K562 (cell line): ENCODE measurements at regions not wholly inside any gene's neighbourhood (a gene's known extent, or its start where the extent isn't known, plus 50 kb on each side); places are given as distances from the start of the nearest gene placed in this dataset.

Source experiments
- ATAC-seq: fragments of 200-7000 bp; cut with Tn5 transposase; 3 replicates; pipeline ENCODE4 v1.9.1; 2020; ENCODE audit warnings: moderate library complexity
- BruUV-seq: library from RNA; stranded (reverse); fragments of 400-500 nt; replicated peaks from 2 replicates; lab custom pipeline; 2021; lab: Mats Ljungman, UMichigan
- CTCF ChIA-PET: fragments of 300-600 bp; formaldehyde crosslinking; extraction: SDS; loops from one replicate; lab custom pipeline; 2021; ENCODE audit warnings: low intra/inter-chr PET ratio; lab: Yijun Ruan, JAX
- POLR2A ChIA-PET: fragments of 300-600, 350-650 bp; sonication (Branson Sonifier 250); formaldehyde crosslinking; extraction: SDS; loops from one replicate; lab custom pipeline; 2021; ENCODE audit warnings: antibody characterized with exemption, inconsistent platforms; lab: Yijun Ruan, JAX
- DNase-seq, 4 experiments: peaks; one replicate each; pipeline versions ENCODE4 v3.0.0 to v3.0.0-alpha.2; 2011 to 2018; ENCODE audit warnings: low spot score in 3 of 4, mixed read lengths in 3 of 4; ENCODE audit errors: extremely low read depth in 1 of 4
- FAIRE-seq: peaks from 2 replicates; lab custom pipeline; 2011; peaks lifted over from hg19 to GRCh38; lab: Jason Lieb, UNC
- H2AFZ ChIP-seq: 2 replicates; pipeline ENCODE4 v1.6.0; 2011; ENCODE audit warnings: low read depth, low read length, control low read depth, inconsistent platforms
- H3K27ac ChIP-seq: fragments of 200-600 bp; 3 replicates; pipeline ENCODE4 v1.8.0; 2011; ENCODE audit warnings: low read depth, mild to moderate bottlenecking, control low read depth, inconsistent platforms, low read length, moderate library complexity, mixed read lengths; ENCODE audit errors: extremely low read depth
- H3K27me3 ChIP-seq, 2 experiments: fragments of 300-600 bp in 1 of 2; 2 replicates in 1 of 2; 3 replicates in 1 of 2; pipeline versions ENCODE4 v1.6.0 to v1.8.0; 2011; ENCODE audit warnings: inconsistent platforms in 2 of 2, low read length in 2 of 2, mild to moderate bottlenecking in 1 of 2, mixed read lengths in 1 of 2, moderate library complexity in 1 of 2; ENCODE audit not compliant: control insufficient read depth in 2 of 2, insufficient read depth in 2 of 2
- H3K36me3 ChIP-seq: fragments of 300-600 bp; 3 replicates; pipeline ENCODE4 v1.8.0; 2011; ENCODE audit warnings: mild to moderate bottlenecking, low read length, inconsistent platforms; ENCODE audit not compliant: control insufficient read depth, insufficient read depth
- H3K4me1 ChIP-seq, 2 experiments: fragments of 200-600 bp in 1 of 2; replicated peaks in 1 of 2; 2 replicates in 1 of 2; 3 replicates in 1 of 2; pipeline versions ENCODE4 v1.5.1 to v1.8.0; 2011; ENCODE audit warnings: inconsistent platforms in 2 of 2, low read length in 2 of 2, mild to moderate bottlenecking in 1 of 2, mixed read lengths in 1 of 2, moderate library complexity in 1 of 2; ENCODE audit not compliant: control insufficient read depth in 2 of 2, insufficient read depth in 2 of 2
- H3K4me2 ChIP-seq: 2 replicates; pipeline ENCODE4 v1.6.1; 2011; ENCODE audit warnings: low read length, control low read depth, inconsistent platforms, mixed read lengths; ENCODE audit not compliant: insufficient read depth
- H3K4me3 ChIP-seq: fragments of 200-600 bp; sonication (generic), shearing (Covaris generic); 2 replicates; pipeline ENCODE4 v1.5.1; 2016; ENCODE audit warnings: control low read depth, inconsistent platforms
- H3K79me2 ChIP-seq: fragments of 200-600 bp; 3 replicates; pipeline ENCODE4 v1.8.0; 2011; ENCODE audit warnings: low read length, inconsistent platforms; ENCODE audit not compliant: control insufficient read depth, insufficient read depth
- H3K9ac ChIP-seq, 2 experiments: 2 replicates each; pipeline versions ENCODE4 v1.6.0 to v1.6.1; 2011; ENCODE audit warnings: low read depth in 2 of 2, low read length in 2 of 2, control low read depth in 1 of 2, inconsistent platforms in 1 of 2, mild to moderate bottlenecking in 1 of 2, mixed read lengths in 1 of 2; ENCODE audit not compliant: insufficient read depth in 1 of 2
- H3K9me1 ChIP-seq: one replicate; pipeline ENCODE4 v1.6.0; 2011; ENCODE audit warnings: inconsistent platforms, mild to moderate bottlenecking, low read length, moderate library complexity; ENCODE audit not compliant: control insufficient read depth, insufficient read depth
- H3K9me3 ChIP-seq: replicated peaks from 2 replicates; pipeline ENCODE4 v1.5.1; 2011; ENCODE audit warnings: low read depth, low read length, inconsistent platforms; ENCODE audit not compliant: control insufficient read depth, insufficient read depth
- H4K20me1 ChIP-seq: replicated peaks from 2 replicates; pipeline ENCODE4 v1.6.1; 2011; ENCODE audit warnings: low read length, inconsistent platforms, mixed read lengths; ENCODE audit not compliant: control insufficient read depth, insufficient read depth
- ARID2 ChIP-seq: fragments of 450-650 bp; IDR thresholded peaks from 2 replicates; pipeline ENCODE4 v1.6.1; 2017; ENCODE audit warnings: antibody characterized with exemption, mild to moderate bottlenecking
- C11orf30 ChIP-seq: fragments of 450-650 bp; IDR thresholded peaks from 2 replicates; pipeline ENCODE4 v1.6.1; 2016; ENCODE audit warnings: low read depth, mild to moderate bottlenecking
- CXXC5 ChIP-seq: fragments of 250-450 bp; sonication (Bioruptor Pico); IDR thresholded peaks from 2 replicates; pipeline ENCODE4 v1.8.0; 2022; ENCODE audit warnings: inconsistent platforms, mild to moderate bottlenecking, moderate library complexity
- DDX20 ChIP-seq: fragments of 450-650 bp; IDR thresholded peaks from 2 replicates; pipeline ENCODE4 v1.6.1; 2016; ENCODE audit warnings: missing genetic modification characterization, low read depth, mild to moderate bottlenecking, missing compliant biosample characterization, moderate library complexity
- SIN3B ChIP-seq: fragments of 450-650 bp; IDR thresholded peaks from 2 replicates; pipeline ENCODE4 v1.6.1; 2017; ENCODE audit warnings: low read depth, mild to moderate bottlenecking, moderate library complexity
- SMARCC2 ChIP-seq: fragments of 450-650 bp; IDR thresholded peaks from 2 replicates; pipeline ENCODE4 v1.6.1; 2017; ENCODE audit warnings: antibody characterized with exemption, moderate library complexity, mild to moderate bottlenecking, low read depth
- ZNF165 ChIP-seq: fragments of 250-450 bp; sonication (Bioruptor Pico); IDR thresholded peaks from 2 replicates; pipeline ENCODE4 v1.4.0; 2020; ENCODE audit warnings: borderline replicate concordance
- ZNF431 ChIP-seq: sonication (generic); formaldehyde crosslinking; IDR thresholded peaks from 2 replicates; pipeline ENCODE4 v1.8.0; 2022; ENCODE audit warnings: mild to moderate bottlenecking, missing genetic modification reagents
- ZNF444 ChIP-seq: fragments of 250-450 bp; sonication (Bioruptor Pico); IDR thresholded peaks from 2 replicates; pipeline ENCODE4 v1.4.0; 2020; ENCODE audit warnings: mild to moderate bottlenecking, moderate library complexity
- ZNF586 ChIP-seq: fragments of 450-650 bp; formaldehyde crosslinking; conservative IDR thresholded peaks from 2 replicates; pipeline ENCODE4 v1.4.0; 2020; ENCODE audit warnings: mild to moderate bottlenecking, moderate library complexity
- ZZZ3 ChIP-seq: fragments of 450-650 bp; IDR thresholded peaks from 2 replicates; pipeline ENCODE4 v1.6.1; 2016; ENCODE audit warnings: antibody characterized with exemption, mild to moderate bottlenecking, moderate library complexity
- WGBS: fragments of 100-300 bp; shearing (Covaris generic); methylation state at CpG from one replicate; pipeline ENCODE4 v1.1.6; 2016; ENCODE audit warnings: low coverage, mixed read lengths; ENCODE audit not compliant: insufficient coverage; ENCODE audit errors: missing lambda C conversion rate; 5-methylcytosine and 5-hydroxymethylcytosine counted together
- in situ Hi-C: fragments of 300-500 bp; cut with MboI; formaldehyde crosslinking; loops from 4 replicates; pipeline ENCODE4 v1.15.0; 2018; ENCODE audit warnings: inconsistent platforms, mixed read lengths
- intact Hi-C: fragments of 100-400 bp; cut with micrococcal nuclease; formaldehyde crosslinking; loops from 2 replicates; pipeline ENCODE4 v1.14.2; 2022
- TF ChIP-seq, protein P1 (sequence below): fragments of 250-450 bp; sonication (Bioruptor Pico); IDR thresholded peaks from 2 replicates; pipeline ENCODE4 v1.8.0; 2022; ENCODE audit warnings: moderate library complexity, mild to moderate bottlenecking, inconsistent platforms
- TF ChIP-seq, protein P2 (sequence below): fragments of 200-800 bp; sonication (Bioruptor generic); IDR thresholded peaks from 2 replicates; pipeline ENCODE4 v1.6.1; 2016; ENCODE audit warnings: missing genetic modification characterization, missing compliant biosample characterization
- TF ChIP-seq, protein P3 (sequence below): fragments of 250-450 bp; sonication (Bioruptor Pico); IDR thresholded peaks from 2 replicates; pipeline ENCODE4 v1.8.0; 2021; ENCODE audit warnings: mild to moderate bottlenecking, moderate library complexity
- TF ChIP-seq, protein P4 (sequence below): fragments of 250-450 bp; sonication (Bioruptor Pico); IDR thresholded peaks from 2 replicates; pipeline ENCODE4 v1.5.0; 2020; ENCODE audit warnings: mild to moderate bottlenecking

DNA sequence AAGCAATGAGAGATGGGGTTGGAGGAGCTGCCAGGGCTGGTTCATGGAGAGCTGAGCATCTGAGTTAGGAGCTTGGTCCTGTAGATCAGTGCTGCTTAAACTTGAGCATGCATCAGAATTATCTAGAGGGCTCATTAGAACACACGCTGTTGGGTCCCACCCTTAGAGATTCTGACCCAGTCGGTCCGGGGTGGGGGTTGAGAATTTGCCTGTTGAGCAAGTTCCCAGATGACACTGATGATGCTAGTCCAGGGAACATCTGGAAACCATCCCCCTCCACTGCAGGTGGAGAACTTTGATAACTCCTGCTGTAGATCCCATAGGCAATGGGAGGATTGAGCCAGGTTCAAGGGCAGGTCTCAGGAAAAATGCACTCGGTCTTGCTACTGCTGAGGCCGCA, 158.0 kb upstream of the KLF4 start:
- 0% methylated on average over 5 of the region's 5 CpGs for WGBS
- ATAC-seq (no peak), FAIRE-seq (no peak), DNase-seq (no peak)
- in situ Hi-C loops: no loop called here
- Histone ChIP-seq H3K27ac (no peak overlapping the region), H3K9me1 (no peaks in the 10 kb centered on the region), H3K79me2 (no peaks in the 10 kb centered on the region), H3K36me3 (no peaks in the 10 kb centered on the region), H3K27me3 (peaks cover 3 to 26% of the 10 kb centered on the region in 2 experiments; a peak in 4 of 5 replicates), H3K4me2 (no peak overlapping the region), H3K9me3 (no peaks in the 10 kb centered on the region), H3K4me1 (no peaks in the 10 kb centered on the region), H3K9ac (no peak overlapping the region), H2AFZ (no peak overlapping the region), H4K20me1 (0 out of 2 replicates have a peak, but pooled peaks cover 3% of the 10 kb centered on the region), H3K4me3 (no peak overlapping the region)
- intact Hi-C loops: no loop called here
- no TSS peak for BruUV-seq
- POLR2A ChIA-PET: no interaction called here
- CTCF ChIA-PET: no interaction called here
- TF ChIP-seq ZNF165 (CRISPR knock-in tag): no peak
- TF ChIP-seq, protein P1, sequence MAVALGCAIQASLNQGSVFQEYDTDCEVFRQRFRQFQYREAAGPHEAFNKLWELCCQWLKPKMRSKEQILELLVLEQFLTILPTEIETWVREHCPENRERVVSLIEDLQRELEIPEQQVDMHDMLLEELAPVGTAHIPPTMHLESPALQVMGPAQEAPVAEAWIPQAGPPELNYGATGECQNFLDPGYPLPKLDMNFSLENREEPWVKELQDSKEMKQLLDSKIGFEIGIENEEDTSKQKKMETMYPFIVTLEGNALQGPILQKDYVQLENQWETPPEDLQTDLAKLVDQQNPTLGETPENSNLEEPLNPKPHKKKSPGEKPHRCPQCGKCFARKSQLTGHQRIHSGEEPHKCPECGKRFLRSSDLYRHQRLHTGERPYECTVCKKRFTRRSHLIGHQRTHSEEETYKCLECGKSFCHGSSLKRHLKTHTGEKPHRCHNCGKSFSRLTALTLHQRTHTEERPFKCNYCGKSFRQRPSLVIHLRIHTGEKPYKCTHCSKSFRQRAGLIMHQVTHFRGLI (CRISPR knock-in tag): no peak
- no peak for TF ChIP-seq ZNF444
- no peak for TF ChIP-seq ARID2
- no peak for TF ChIP-seq DDX20 (tag)
- no peak for TF ChIP-seq ZNF586 (CRISPR knock-in tag)
- no peak for TF ChIP-seq SMARCC2
- no peak for TF ChIP-seq C11orf30
- TF ChIP-seq SIN3B: no peak
- no peak for TF ChIP-seq CXXC5 (CRISPR knock-in tag)
- TF ChIP-seq ZNF431 (CRISPR knock-in tag): no peak
- TF ChIP-seq, protein P2, sequence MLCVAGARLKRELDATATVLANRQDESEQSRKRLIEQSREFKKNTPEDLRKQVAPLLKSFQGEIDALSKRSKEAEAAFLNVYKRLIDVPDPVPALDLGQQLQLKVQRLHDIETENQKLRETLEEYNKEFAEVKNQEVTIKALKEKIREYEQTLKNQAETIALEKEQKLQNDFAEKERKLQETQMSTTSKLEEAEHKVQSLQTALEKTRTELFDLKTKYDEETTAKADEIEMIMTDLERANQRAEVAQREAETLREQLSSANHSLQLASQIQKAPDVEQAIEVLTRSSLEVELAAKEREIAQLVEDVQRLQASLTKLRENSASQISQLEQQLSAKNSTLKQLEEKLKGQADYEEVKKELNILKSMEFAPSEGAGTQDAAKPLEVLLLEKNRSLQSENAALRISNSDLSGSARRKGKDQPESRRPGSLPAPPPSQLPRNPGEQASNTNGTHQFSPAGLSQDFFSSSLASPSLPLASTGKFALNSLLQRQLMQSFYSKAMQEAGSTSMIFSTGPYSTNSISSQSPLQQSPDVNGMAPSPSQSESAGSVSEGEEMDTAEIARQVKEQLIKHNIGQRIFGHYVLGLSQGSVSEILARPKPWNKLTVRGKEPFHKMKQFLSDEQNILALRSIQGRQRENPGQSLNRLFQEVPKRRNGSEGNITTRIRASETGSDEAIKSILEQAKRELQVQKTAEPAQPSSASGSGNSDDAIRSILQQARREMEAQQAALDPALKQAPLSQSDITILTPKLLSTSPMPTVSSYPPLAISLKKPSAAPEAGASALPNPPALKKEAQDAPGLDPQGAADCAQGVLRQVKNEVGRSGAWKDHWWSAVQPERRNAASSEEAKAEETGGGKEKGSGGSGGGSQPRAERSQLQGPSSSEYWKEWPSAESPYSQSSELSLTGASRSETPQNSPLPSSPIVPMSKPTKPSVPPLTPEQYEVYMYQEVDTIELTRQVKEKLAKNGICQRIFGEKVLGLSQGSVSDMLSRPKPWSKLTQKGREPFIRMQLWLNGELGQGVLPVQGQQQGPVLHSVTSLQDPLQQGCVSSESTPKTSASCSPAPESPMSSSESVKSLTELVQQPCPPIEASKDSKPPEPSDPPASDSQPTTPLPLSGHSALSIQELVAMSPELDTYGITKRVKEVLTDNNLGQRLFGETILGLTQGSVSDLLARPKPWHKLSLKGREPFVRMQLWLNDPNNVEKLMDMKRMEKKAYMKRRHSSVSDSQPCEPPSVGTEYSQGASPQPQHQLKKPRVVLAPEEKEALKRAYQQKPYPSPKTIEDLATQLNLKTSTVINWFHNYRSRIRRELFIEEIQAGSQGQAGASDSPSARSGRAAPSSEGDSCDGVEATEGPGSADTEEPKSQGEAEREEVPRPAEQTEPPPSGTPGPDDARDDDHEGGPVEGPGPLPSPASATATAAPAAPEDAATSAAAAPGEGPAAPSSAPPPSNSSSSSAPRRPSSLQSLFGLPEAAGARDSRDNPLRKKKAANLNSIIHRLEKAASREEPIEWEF (CRISPR knock-in tag): no peak
- no peak for TF ChIP-seq ZZZ3
- TF ChIP-seq, protein P3, sequence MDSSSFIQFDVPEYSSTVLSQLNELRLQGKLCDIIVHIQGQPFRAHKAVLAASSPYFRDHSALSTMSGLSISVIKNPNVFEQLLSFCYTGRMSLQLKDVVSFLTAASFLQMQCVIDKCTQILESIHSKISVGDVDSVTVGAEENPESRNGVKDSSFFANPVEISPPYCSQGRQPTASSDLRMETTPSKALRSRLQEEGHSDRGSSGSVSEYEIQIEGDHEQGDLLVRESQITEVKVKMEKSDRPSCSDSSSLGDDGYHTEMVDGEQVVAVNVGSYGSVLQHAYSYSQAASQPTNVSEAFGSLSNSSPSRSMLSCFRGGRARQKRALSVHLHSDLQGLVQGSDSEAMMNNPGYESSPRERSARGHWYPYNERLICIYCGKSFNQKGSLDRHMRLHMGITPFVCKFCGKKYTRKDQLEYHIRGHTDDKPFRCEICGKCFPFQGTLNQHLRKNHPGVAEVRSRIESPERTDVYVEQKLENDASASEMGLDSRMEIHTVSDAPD (CRISPR knock-in tag): no peak
- TF ChIP-seq, protein P4, sequence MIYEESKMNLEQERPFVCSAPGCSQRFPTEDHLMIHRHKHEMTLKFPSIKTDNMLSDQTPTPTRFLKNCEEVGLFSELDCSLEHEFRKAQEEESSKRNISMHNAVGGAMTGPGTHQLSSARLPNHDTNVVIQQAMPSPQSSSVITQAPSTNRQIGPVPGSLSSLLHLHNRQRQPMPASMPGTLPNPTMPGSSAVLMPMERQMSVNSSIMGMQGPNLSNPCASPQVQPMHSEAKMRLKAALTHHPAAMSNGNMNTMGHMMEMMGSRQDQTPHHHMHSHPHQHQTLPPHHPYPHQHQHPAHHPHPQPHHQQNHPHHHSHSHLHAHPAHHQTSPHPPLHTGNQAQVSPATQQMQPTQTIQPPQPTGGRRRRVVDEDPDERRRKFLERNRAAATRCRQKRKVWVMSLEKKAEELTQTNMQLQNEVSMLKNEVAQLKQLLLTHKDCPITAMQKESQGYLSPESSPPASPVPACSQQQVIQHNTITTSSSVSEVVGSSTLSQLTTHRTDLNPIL (CRISPR knock-in tag): no peak
